CD8-positive, alpha-beta memory T cell (primary cell): ENCODE measurements at regions not wholly inside any gene's neighbourhood (a gene's known extent, or its start where the extent isn't known, plus 50 kb on each side); places are given as distances from the start of the nearest gene placed in this dataset.

Experiments used
- CTCF ChIA-PET: fragments of 350-600 bp; sonication (Branson Sonifier 250); formaldehyde crosslinking; loops from one replicate; lab custom pipeline; 2021; ENCODE audit warnings: antibody characterized with exemption; lab: Charles Lee
- POLR2A ChIA-PET: fragments of 350-600 bp; sonication (Branson Sonifier 250); formaldehyde crosslinking; loops from one replicate; lab custom pipeline; 2021; ENCODE audit warnings: antibody characterized with exemption; lab: Charles Lee
- DNase-seq, 5 donors: peaks; one replicate each; pipeline versions ENCODE4 v3.0.0 to v3.0.0-alpha.2; 2020 to 2022; ENCODE audit warnings: mixed read lengths in 1 of 5
- H3K27ac ChIP-seq: one replicate; pipeline ENCODE4 v1.7.0; 2013; ENCODE audit warnings: low read depth, mild to moderate bottlenecking, low read length, moderate library complexity
- H3K27me3 ChIP-seq: 2 replicates; pipeline ENCODE4 v1.7.0; 2013; ENCODE audit warnings: low read length, mild to moderate bottlenecking; ENCODE audit not compliant: insufficient read depth, poor library complexity, severe bottlenecking
- H3K36me3 ChIP-seq: 2 replicates; pipeline ENCODE4 v1.7.0; 2013; ENCODE audit warnings: mild to moderate bottlenecking, low read length, moderate library complexity; ENCODE audit not compliant: insufficient read depth
- H3K4me1 ChIP-seq: 2 replicates; pipeline ENCODE4 v1.7.0; 2013; ENCODE audit warnings: mild to moderate bottlenecking, low read length, moderate library complexity; ENCODE audit not compliant: insufficient read depth
- H3K4me3 ChIP-seq: 2 replicates; pipeline ENCODE4 v1.7.0; 2013; ENCODE audit warnings: mild to moderate bottlenecking, low read length
- H3K9me3 ChIP-seq: 2 replicates; pipeline ENCODE4 v1.7.0; 2013; ENCODE audit warnings: mild to moderate bottlenecking, low read length
- H3K27ac Mint-ChIP-seq, 8 donors: one replicate each; pipeline ENCODE4 v1.8.0; 2020 to 2021; ENCODE audit warnings: mixed read lengths in 8 of 8, mild to moderate bottlenecking in 6 of 8, inconsistent platforms in 3 of 8, moderate library complexity in 3 of 8
- H3K27me3 Mint-ChIP-seq, 2 donors: one replicate each; pipeline ENCODE4 v1.8.0; 2020 to 2021; ENCODE audit warnings: mixed read lengths in 2 of 2, mild to moderate bottlenecking in 1 of 2, moderate library complexity in 1 of 2
- H3K36me3 Mint-ChIP-seq, 3 donors: one replicate each; pipeline ENCODE4 v1.8.0; 2020 to 2021; ENCODE audit warnings: mixed read lengths in 3 of 3, inconsistent platforms in 1 of 3, mild to moderate bottlenecking in 1 of 3
- H3K4me1 Mint-ChIP-seq, 3 donors: one replicate each; pipeline ENCODE4 v1.8.0; 2020 to 2021; ENCODE audit warnings: mixed read lengths in 3 of 3, inconsistent platforms in 1 of 3, mild to moderate bottlenecking in 1 of 3
- H3K4me3 Mint-ChIP-seq, 7 donors: one replicate each; pipeline ENCODE4 v1.8.0; 2020 to 2021; ENCODE audit warnings: mixed read lengths in 7 of 7, mild to moderate bottlenecking in 6 of 7, moderate library complexity in 4 of 7, inconsistent platforms in 2 of 7
- H3K9me3 Mint-ChIP-seq, 5 donors: one replicate each; pipeline ENCODE4 v1.8.0; 2020 to 2022; ENCODE audit warnings: mixed read lengths in 5 of 5, mild to moderate bottlenecking in 3 of 5, moderate library complexity in 2 of 5, inconsistent platforms in 1 of 5

DNA sequence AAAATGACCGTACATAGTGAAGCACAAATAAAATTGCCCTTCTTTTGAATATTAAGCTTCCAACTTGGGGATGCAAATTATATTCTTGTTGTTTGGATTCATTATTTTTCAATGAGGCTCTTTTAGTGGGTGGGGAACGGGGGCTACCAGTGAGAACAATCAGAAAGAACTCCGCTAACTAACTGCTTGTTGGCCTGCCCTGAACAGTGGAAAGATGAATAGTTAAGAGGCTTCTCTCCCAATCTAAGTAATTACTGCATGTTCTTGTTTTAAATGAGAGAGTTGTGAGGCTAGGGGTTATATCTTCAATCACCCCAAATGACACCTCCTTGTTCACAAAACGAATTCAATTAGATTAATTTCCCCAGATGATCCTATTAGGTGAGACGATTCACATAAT is 322.0 kb downstream of the FAT3 start:
- H3K27ac Mint-ChIP-seq: no peak overlapping the region
- no peaks in the 10 kb centered on the region for H3K27me3 ChIP-seq
- H3K9me3 Mint-ChIP-seq: peaks cover 0 to 14% (median 2%) of the 10 kb centered on the region in 5 donors
- H3K4me3 Mint-ChIP-seq: no peak overlapping the region
- no peaks in the 10 kb centered on the region for H3K36me3 ChIP-seq
- no peaks in the 10 kb centered on the region for H3K36me3 Mint-ChIP-seq
- POLR2A ChIA-PET: no interaction called here
- DNase-seq: no peak
- CTCF ChIA-PET: no interaction called here
- H3K9me3 ChIP-seq: no peaks in the 10 kb centered on the region
- H3K4me3 ChIP-seq: no peak overlapping the region
- H3K4me1 Mint-ChIP-seq: no peaks in the 10 kb centered on the region
- no peak overlapping the region for H3K27ac ChIP-seq
- H3K4me1 ChIP-seq: no peaks in the 10 kb centered on the region
- peaks cover 0 to 2% of the 10 kb centered on the region in 2 donors for H3K27me3 Mint-ChIP-seq

DNA sequence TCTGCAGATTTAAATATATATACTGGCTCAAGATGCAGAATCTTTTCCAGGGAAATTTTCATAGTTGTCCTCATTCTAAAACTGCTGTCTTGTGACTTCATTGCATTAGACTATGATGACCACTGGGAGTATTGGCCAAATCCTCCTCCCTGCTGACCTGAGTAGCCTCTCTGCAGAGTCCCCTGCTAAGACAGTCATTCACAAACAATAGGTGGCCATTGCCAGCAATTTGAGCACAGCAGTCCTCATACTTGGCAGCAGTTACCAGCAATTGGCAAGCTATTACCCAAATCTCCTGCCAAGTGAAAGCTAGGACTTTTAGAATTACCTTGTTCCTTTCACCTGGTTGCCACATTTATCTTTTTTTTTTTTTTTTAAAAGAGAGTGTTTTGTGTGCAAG is 325.8 kb downstream of the FAT3 start:
- no peaks in the 10 kb centered on the region for H3K4me1 Mint-ChIP-seq
- CTCF ChIA-PET: no interaction called here
- H3K27me3 Mint-ChIP-seq: peaks cover 0 to 2% of the 10 kb centered on the region in 2 donors
- Histone ChIP-seq H3K27me3 (no peaks in the 10 kb centered on the region), H3K4me3 (no peak overlapping the region), H3K9me3 (no peaks in the 10 kb centered on the region), H3K27ac (no peak overlapping the region), H3K4me1 (no peaks in the 10 kb centered on the region), H3K36me3 (no peaks in the 10 kb centered on the region)
- no peaks in the 10 kb centered on the region for H3K36me3 Mint-ChIP-seq
- POLR2A ChIA-PET: no interaction called here
- peaks cover 0 to 5% (median 1%) of the 10 kb centered on the region in 5 donors for H3K9me3 Mint-ChIP-seq
- no peak overlapping the region for H3K27ac Mint-ChIP-seq
- no peak overlapping the region for H3K4me3 Mint-ChIP-seq
- DNase-seq: no peak

DNA sequence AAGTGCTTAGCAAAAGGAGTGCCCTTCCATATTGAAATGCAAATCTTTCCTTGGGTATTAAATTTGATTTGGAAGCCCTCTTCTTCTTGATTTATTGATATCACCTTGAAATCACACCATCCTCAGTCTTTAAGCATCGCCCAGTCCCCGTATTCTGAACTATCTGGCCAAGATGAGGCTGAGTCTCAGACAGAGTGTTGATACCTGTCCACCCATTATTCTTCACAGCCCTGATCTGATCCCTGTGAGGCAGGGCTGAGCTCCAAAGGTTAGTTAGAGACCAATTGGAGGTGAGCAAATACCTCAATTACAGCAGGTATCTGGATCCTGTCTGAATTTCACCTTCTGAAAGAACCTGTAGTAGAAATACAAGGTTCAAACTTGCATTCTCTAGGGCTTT is 326.3 kb downstream of the FAT3 start:
- no peak overlapping the region for H3K4me3 ChIP-seq
- Mint-ChIP-seq H3K4me1 (no peaks in the 10 kb centered on the region), H3K9me3 (peaks cover 0 to 5% (median 1%) of the 10 kb centered on the region in 5 donors), H3K4me3 (no peak overlapping the region), H3K36me3 (no peaks in the 10 kb centered on the region), H3K27me3 (peaks cover 0 to 2% of the 10 kb centered on the region in 2 donors), H3K27ac (no peak overlapping the region)
- H3K27ac ChIP-seq: no peak overlapping the region
- H3K9me3 ChIP-seq: no peaks in the 10 kb centered on the region
- POLR2A ChIA-PET: no interaction called here
- CTCF ChIA-PET: no interaction called here
- H3K27me3 ChIP-seq: no peaks in the 10 kb centered on the region
- no peaks in the 10 kb centered on the region for H3K4me1 ChIP-seq
- H3K36me3 ChIP-seq: no peaks in the 10 kb centered on the region
- DNase-seq: no peak

DNA sequence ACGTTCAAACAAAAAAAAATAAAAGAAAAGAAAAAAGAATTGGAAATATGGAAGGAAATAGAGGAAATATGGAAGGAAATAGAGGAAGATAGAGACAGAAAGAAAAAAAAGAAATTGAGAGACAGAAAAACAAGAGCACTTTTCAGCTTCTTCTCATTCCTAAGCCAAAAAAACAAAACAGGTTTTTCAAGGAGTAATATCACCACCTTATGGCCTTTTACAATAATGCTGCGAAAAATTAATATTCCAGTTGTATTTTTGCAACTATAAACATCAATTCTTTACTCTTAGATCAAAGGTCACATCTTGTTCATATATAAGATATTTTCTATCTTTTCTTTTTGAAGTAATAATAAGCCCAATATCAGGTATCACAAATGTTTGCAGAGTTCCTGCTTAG is 328.3 kb downstream of the FAT3 start:
- H3K9me3 ChIP-seq: no peaks in the 10 kb centered on the region
- no peaks in the 10 kb centered on the region for H3K27me3 ChIP-seq
- no peak overlapping the region for H3K27ac Mint-ChIP-seq
- no peak overlapping the region for H3K4me3 ChIP-seq
- H3K36me3 Mint-ChIP-seq: no peaks in the 10 kb centered on the region
- no peak for DNase-seq
- H3K4me1 Mint-ChIP-seq: no peaks in the 10 kb centered on the region
- no peak overlapping the region for H3K4me3 Mint-ChIP-seq
- H3K36me3 ChIP-seq: no peaks in the 10 kb centered on the region
- peaks cover 0 to 8% of the 10 kb centered on the region in 2 donors for H3K27me3 Mint-ChIP-seq
- ChIA-PET POLR2A (no interaction called here), CTCF (no interaction called here)
- no peak overlapping the region for H3K27ac ChIP-seq
- H3K4me1 ChIP-seq: no peaks in the 10 kb centered on the region
- peaks cover 0 to 2% (median 2%) of the 10 kb centered on the region in 5 donors for H3K9me3 Mint-ChIP-seq

DNA sequence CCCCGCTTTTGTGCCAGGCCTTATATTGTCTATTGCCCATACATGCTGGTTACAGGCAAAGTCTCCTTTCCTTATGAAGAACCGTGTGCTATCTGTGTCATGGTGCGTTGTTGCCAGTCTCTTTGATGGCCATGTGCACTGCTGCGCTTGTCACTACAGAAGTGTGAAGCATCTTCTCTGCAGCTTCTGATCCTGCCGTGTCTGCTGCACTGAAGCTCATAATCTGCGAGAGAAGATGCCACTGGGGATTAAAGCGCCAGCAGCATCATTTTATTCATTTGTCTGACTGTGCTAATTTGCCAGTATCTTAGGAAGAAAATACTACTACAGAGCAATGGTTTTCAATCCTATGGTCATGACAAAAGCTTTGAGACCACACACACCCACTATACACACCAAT is 330.1 kb downstream of the FAT3 start:
- H3K4me3 ChIP-seq: no peak overlapping the region
- no peaks in the 10 kb centered on the region for H3K9me3 ChIP-seq
- H3K4me3 Mint-ChIP-seq: no peak overlapping the region
- no peaks in the 10 kb centered on the region for H3K4me1 ChIP-seq
- no peak overlapping the region for H3K27ac Mint-ChIP-seq
- CTCF ChIA-PET: no interaction called here
- H3K27ac ChIP-seq: no peak overlapping the region
- peaks cover 0 to 2% (median 2%) of the 10 kb centered on the region in 5 donors for H3K9me3 Mint-ChIP-seq
- no peaks in the 10 kb centered on the region for H3K27me3 ChIP-seq
- no peaks in the 10 kb centered on the region for H3K4me1 Mint-ChIP-seq
- peaks cover 0 to 8% of the 10 kb centered on the region in 2 donors for H3K27me3 Mint-ChIP-seq
- no peaks in the 10 kb centered on the region for H3K36me3 ChIP-seq
- H3K36me3 Mint-ChIP-seq: no peaks in the 10 kb centered on the region
- POLR2A ChIA-PET: no interaction called here
- no peak for DNase-seq

DNA sequence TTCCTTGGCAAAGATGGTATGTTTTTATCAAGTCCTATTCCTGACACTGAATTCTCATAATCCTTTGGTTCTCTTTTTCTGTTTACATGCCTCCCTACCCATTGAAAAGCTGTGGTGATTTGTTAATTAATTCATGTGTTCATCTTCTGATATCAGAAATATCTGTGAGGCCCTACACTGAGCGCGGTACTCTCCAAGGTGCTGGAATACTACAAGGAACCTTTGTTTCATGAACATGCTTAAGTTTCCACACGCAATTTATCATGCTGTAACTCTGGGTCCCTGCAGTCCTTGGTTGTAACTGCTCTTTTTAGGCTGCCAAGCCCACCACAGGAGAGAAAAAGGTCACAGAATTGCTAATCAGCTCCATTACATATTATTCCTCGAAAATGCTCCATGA is 331.8 kb downstream of the FAT3 start:
- peaks cover 0 to 7% of the 10 kb centered on the region in 2 donors for H3K27me3 Mint-ChIP-seq
- CTCF ChIA-PET: no interaction called here

DNA sequence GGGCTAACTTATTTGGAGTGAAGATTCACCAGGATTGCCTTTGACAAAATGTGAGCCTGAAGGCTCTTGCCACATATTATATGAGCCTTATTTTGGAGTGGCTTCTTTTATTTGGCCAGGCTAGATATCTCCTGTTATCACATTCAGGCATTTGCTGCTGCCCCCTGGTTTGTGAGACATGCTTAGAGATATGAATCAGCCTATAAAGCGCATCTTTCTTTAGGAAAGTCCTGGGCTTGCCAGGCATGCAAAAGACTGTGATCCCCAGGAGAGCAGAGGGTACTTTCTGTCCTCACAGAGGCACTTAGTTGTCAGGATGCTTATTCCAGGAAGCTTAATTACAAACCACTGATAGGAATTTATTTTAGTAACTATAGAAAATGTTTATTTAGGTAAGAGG is 333.3 kb downstream of the FAT3 start:
- H3K27me3 Mint-ChIP-seq: peaks cover 0 to 7% of the 10 kb centered on the region in 2 donors
- no peaks in the 10 kb centered on the region for H3K36me3 Mint-ChIP-seq
- Histone ChIP-seq H3K27me3 (no peaks in the 10 kb centered on the region), H3K4me1 (no peaks in the 10 kb centered on the region), H3K9me3 (no peaks in the 10 kb centered on the region), H3K4me3 (no peak overlapping the region), H3K27ac (no peak overlapping the region), H3K36me3 (no peaks in the 10 kb centered on the region)
- no peaks in the 10 kb centered on the region for H3K4me1 Mint-ChIP-seq
- DNase-seq: no peak
- H3K27ac Mint-ChIP-seq: no peak overlapping the region
- H3K9me3 Mint-ChIP-seq: peaks cover 0 to 4% (median 2%) of the 10 kb centered on the region in 5 donors
- H3K4me3 Mint-ChIP-seq: no peak overlapping the region
- POLR2A ChIA-PET: no interaction called here
- CTCF ChIA-PET: no interaction called here

More for the DNA sequence above, 331.8 kb downstream of the FAT3 start:
- POLR2A ChIA-PET: no interaction called here
- DNase-seq: no peak
- Mint-ChIP-seq H3K4me3 (no peak overlapping the region), H3K36me3 (no peaks in the 10 kb centered on the region), H3K9me3 (peaks cover 0 to 2% (median 1%) of the 10 kb centered on the region in 5 donors), H3K27ac (no peak overlapping the region), H3K4me1 (no peaks in the 10 kb centered on the region)
- Histone ChIP-seq H3K4me3 (no peak overlapping the region), H3K27ac (no peak overlapping the region), H3K36me3 (no peaks in the 10 kb centered on the region), H3K27me3 (no peaks in the 10 kb centered on the region), H3K4me1 (no peaks in the 10 kb centered on the region), H3K9me3 (no peaks in the 10 kb centered on the region)

DNA sequence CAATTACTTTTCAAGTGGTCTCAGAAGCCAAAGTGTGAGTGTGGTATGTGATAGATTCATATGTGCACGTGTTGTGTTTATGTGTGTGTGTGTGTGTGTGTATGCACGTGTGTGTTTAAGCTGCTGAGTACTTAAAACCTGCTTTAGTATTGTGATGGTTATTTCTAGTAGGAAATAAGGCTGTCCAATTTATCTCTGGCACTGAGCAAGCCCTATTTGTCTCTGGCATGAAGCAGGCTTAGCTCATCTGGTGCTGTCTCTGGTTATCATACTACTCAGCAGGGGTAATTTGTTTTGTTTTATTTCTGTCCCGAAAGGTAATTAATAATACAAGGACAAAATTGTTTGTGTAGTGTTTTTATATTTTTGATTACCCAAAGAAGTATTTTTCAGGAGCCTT is 333.7 kb downstream of the FAT3 start:
- H3K27ac ChIP-seq: no peak overlapping the region
- no peaks in the 10 kb centered on the region for H3K4me1 ChIP-seq
- Mint-ChIP-seq H3K27ac (no peak overlapping the region), H3K4me1 (no peaks in the 10 kb centered on the region), H3K36me3 (no peaks in the 10 kb centered on the region), H3K9me3 (peaks cover 0 to 4% (median 2%) of the 10 kb centered on the region in 5 donors), H3K27me3 (peaks cover 0 to 7% of the 10 kb centered on the region in 2 donors), H3K4me3 (no peak overlapping the region)
- no peaks in the 10 kb centered on the region for H3K9me3 ChIP-seq
- no peaks in the 10 kb centered on the region for H3K27me3 ChIP-seq
- CTCF ChIA-PET: no interaction called here
- H3K36me3 ChIP-seq: no peaks in the 10 kb centered on the region
- POLR2A ChIA-PET: no interaction called here
- no peak for DNase-seq
- H3K4me3 ChIP-seq: no peak overlapping the region

DNA sequence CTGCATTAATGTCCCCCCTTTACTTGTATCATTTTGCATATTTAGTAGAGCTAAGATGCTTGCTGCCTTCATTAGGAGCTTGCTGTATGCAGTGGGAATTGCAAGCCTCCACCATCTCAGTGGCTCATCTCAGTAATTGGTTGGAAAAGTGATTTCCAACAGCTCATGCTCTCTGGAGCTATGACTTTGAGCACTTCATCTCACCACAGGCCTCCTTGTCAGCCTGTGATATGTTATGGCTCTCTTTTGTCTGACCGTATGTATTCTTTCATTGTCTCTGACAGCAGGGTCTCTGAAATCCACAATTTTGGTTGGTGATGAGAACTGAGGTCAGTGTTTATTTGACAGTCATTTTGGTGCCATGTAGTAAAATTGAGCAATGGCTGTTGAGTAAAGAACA is 345.1 kb downstream of the FAT3 start:
- Histone ChIP-seq H3K4me1 (no peaks in the 10 kb centered on the region), H3K9me3 (no peaks in the 10 kb centered on the region), H3K27ac (no peak overlapping the region), H3K36me3 (no peaks in the 10 kb centered on the region), H3K4me3 (no peak overlapping the region), H3K27me3 (no peaks in the 10 kb centered on the region)
- Mint-ChIP-seq H3K9me3 (peaks cover 0 to 7% (median 2%) of the 10 kb centered on the region in 5 donors), H3K4me3 (no peak overlapping the region), H3K36me3 (no peaks in the 10 kb centered on the region), H3K4me1 (no peaks in the 10 kb centered on the region), H3K27me3 (no peaks in the 10 kb centered on the region), H3K27ac (no peak overlapping the region)
- DNase-seq: no peak
- ChIA-PET POLR2A (no interaction called here), CTCF (no interaction called here)
